K562 (cell line): ENCODE measurements at regions not wholly inside any gene's neighbourhood (a gene's known extent, or its start where the extent isn't known, plus 50 kb on each side); places are given as distances from the start of the nearest gene placed in this dataset.

ENCODE experiments used
- ATAC-seq: fragments of 200-7000 bp; cut with Tn5 transposase; 3 replicates; pipeline ENCODE4 v1.9.1; 2020; ENCODE audit warnings: moderate library complexity
- BruUV-seq: library from RNA; stranded (reverse); fragments of 400-500 nt; replicated peaks from 2 replicates; lab custom pipeline; 2021; lab: Mats Ljungman, UMichigan
- CTCF ChIA-PET: fragments of 300-600 bp; formaldehyde crosslinking; extraction: SDS; loops from one replicate; lab custom pipeline; 2021; ENCODE audit warnings: low intra/inter-chr PET ratio; lab: Yijun Ruan, JAX
- POLR2A ChIA-PET: fragments of 300-600, 350-650 bp; sonication (Branson Sonifier 250); formaldehyde crosslinking; extraction: SDS; loops from one replicate; lab custom pipeline; 2021; ENCODE audit warnings: antibody characterized with exemption, inconsistent platforms; lab: Yijun Ruan, JAX
- DNase-seq, 4 experiments: peaks; one replicate each; pipeline versions ENCODE4 v3.0.0 to v3.0.0-alpha.2; 2011 to 2018; ENCODE audit warnings: low spot score in 3 of 4, mixed read lengths in 3 of 4; ENCODE audit errors: extremely low read depth in 1 of 4
- FAIRE-seq: peaks from 2 replicates; lab custom pipeline; 2011; peaks lifted over from hg19 to GRCh38; lab: Jason Lieb, UNC
- H2AFZ ChIP-seq: 2 replicates; pipeline ENCODE4 v1.6.0; 2011; ENCODE audit warnings: low read depth, low read length, control low read depth, inconsistent platforms
- H3K27ac ChIP-seq: fragments of 200-600 bp; 3 replicates; pipeline ENCODE4 v1.8.0; 2011; ENCODE audit warnings: low read depth, mild to moderate bottlenecking, control low read depth, inconsistent platforms, low read length, moderate library complexity, mixed read lengths; ENCODE audit errors: extremely low read depth
- H3K27me3 ChIP-seq, 2 experiments: fragments of 300-600 bp in 1 of 2; 2 replicates in 1 of 2; 3 replicates in 1 of 2; pipeline versions ENCODE4 v1.6.0 to v1.8.0; 2011; ENCODE audit warnings: inconsistent platforms in 2 of 2, low read length in 2 of 2, mild to moderate bottlenecking in 1 of 2, mixed read lengths in 1 of 2, moderate library complexity in 1 of 2; ENCODE audit not compliant: control insufficient read depth in 2 of 2, insufficient read depth in 2 of 2
- H3K36me3 ChIP-seq: fragments of 300-600 bp; 3 replicates; pipeline ENCODE4 v1.8.0; 2011; ENCODE audit warnings: mild to moderate bottlenecking, low read length, inconsistent platforms; ENCODE audit not compliant: control insufficient read depth, insufficient read depth
- H3K4me1 ChIP-seq, 2 experiments: fragments of 200-600 bp in 1 of 2; replicated peaks in 1 of 2; 2 replicates in 1 of 2; 3 replicates in 1 of 2; pipeline versions ENCODE4 v1.5.1 to v1.8.0; 2011; ENCODE audit warnings: inconsistent platforms in 2 of 2, low read length in 2 of 2, mild to moderate bottlenecking in 1 of 2, mixed read lengths in 1 of 2, moderate library complexity in 1 of 2; ENCODE audit not compliant: control insufficient read depth in 2 of 2, insufficient read depth in 2 of 2
- H3K4me2 ChIP-seq: 2 replicates; pipeline ENCODE4 v1.6.1; 2011; ENCODE audit warnings: low read length, control low read depth, inconsistent platforms, mixed read lengths; ENCODE audit not compliant: insufficient read depth
- H3K4me3 ChIP-seq: fragments of 200-600 bp; sonication (generic), shearing (Covaris generic); 2 replicates; pipeline ENCODE4 v1.5.1; 2016; ENCODE audit warnings: control low read depth, inconsistent platforms
- H3K79me2 ChIP-seq: fragments of 200-600 bp; 3 replicates; pipeline ENCODE4 v1.8.0; 2011; ENCODE audit warnings: low read length, inconsistent platforms; ENCODE audit not compliant: control insufficient read depth, insufficient read depth
- H3K9ac ChIP-seq, 2 experiments: 2 replicates each; pipeline versions ENCODE4 v1.6.0 to v1.6.1; 2011; ENCODE audit warnings: low read depth in 2 of 2, low read length in 2 of 2, control low read depth in 1 of 2, inconsistent platforms in 1 of 2, mild to moderate bottlenecking in 1 of 2, mixed read lengths in 1 of 2; ENCODE audit not compliant: insufficient read depth in 1 of 2
- H3K9me1 ChIP-seq: one replicate; pipeline ENCODE4 v1.6.0; 2011; ENCODE audit warnings: inconsistent platforms, mild to moderate bottlenecking, low read length, moderate library complexity; ENCODE audit not compliant: control insufficient read depth, insufficient read depth
- H3K9me3 ChIP-seq: replicated peaks from 2 replicates; pipeline ENCODE4 v1.5.1; 2011; ENCODE audit warnings: low read depth, low read length, inconsistent platforms; ENCODE audit not compliant: control insufficient read depth, insufficient read depth
- H4K20me1 ChIP-seq: replicated peaks from 2 replicates; pipeline ENCODE4 v1.6.1; 2011; ENCODE audit warnings: low read length, inconsistent platforms, mixed read lengths; ENCODE audit not compliant: control insufficient read depth, insufficient read depth
- HDAC2 ChIP-seq: fragments of 450-650 bp; IDR thresholded peaks from 2 replicates; pipeline ENCODE4 v1.6.1; 2016; ENCODE audit warnings: mild to moderate bottlenecking
- LCOR ChIP-seq: sonication (generic); formaldehyde crosslinking; IDR thresholded peaks from 2 replicates; pipeline ENCODE4 v1.8.0; 2022; ENCODE audit warnings: mild to moderate bottlenecking, missing genetic modification reagents
- NFE2 ChIP-seq: IDR thresholded peaks from 2 replicates; pipeline ENCODE4 v1.6.1; 2014; ENCODE audit warnings: antibody characterized with exemption, low read depth
- SIRT6 ChIP-seq: IDR thresholded peaks from one replicate; pipeline ENCODE4 v1.6.1; 2012; ENCODE audit warnings: low read depth, mild to moderate bottlenecking, control low read depth, inconsistent platforms, low read length, moderate library complexity
- SMARCA5 ChIP-seq: fragments of 450-650 bp; IDR thresholded peaks from 2 replicates; pipeline ENCODE4 v1.6.1; 2016
- SRSF3 ChIP-seq: fragments of 200-400 bp; formaldehyde crosslinking; IDR thresholded peaks from 2 replicates; pipeline ENCODE4 v1.6.1; 2016; ENCODE audit warnings: mild to moderate bottlenecking, low read length, moderate library complexity; ENCODE audit not compliant: insufficient read depth
- TEAD2 ChIP-seq: fragments of 450-650 bp; IDR thresholded peaks from 2 replicates; pipeline ENCODE4 v1.6.1; 2016; ENCODE audit warnings: missing genetic modification characterization, control low read depth, missing compliant biosample characterization
- WGBS: fragments of 100-300 bp; shearing (Covaris generic); methylation state at CpG from one replicate; pipeline ENCODE4 v1.1.6; 2016; ENCODE audit warnings: low coverage, mixed read lengths; ENCODE audit not compliant: insufficient coverage; ENCODE audit errors: missing lambda C conversion rate; 5-methylcytosine and 5-hydroxymethylcytosine counted together
- in situ Hi-C: fragments of 300-500 bp; cut with MboI; formaldehyde crosslinking; loops from 4 replicates; pipeline ENCODE4 v1.15.0; 2018; ENCODE audit warnings: inconsistent platforms, mixed read lengths
- intact Hi-C: fragments of 100-400 bp; cut with micrococcal nuclease; formaldehyde crosslinking; loops from 2 replicates; pipeline ENCODE4 v1.14.2; 2022
- TF ChIP-seq, protein P1 (sequence below): fragments of 450-650 bp; IDR thresholded peaks from 2 replicates; pipeline ENCODE4 v1.6.1; 2016; ENCODE audit warnings: missing biosample characterization, missing genetic modification characterization

DNA sequence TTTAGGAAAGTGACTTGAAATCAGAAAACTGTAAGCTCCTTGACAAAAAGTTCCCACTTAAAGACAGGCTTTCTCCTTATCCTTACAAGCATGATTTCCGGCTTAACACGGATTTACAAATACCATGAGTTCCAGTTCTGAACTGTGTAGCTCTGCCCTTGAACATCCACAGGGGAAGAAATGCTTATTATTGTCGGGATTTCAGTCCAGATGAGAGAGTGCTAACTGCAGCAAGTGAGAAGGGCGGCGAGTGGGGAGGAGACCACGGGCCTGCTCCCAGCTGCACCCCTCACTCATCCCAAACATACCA, 73.1 kb downstream of the LRRC30 start (continued):
- TF ChIP-seq, protein P1, sequence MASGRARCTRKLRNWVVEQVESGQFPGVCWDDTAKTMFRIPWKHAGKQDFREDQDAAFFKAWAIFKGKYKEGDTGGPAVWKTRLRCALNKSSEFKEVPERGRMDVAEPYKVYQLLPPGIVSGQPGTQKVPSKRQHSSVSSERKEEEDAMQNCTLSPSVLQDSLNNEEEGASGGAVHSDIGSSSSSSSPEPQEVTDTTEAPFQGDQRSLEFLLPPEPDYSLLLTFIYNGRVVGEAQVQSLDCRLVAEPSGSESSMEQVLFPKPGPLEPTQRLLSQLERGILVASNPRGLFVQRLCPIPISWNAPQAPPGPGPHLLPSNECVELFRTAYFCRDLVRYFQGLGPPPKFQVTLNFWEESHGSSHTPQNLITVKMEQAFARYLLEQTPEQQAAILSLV (tag) = no peak
- TF ChIP-seq TEAD2 (tag) (no peak), SMARCA5 (no peak)

DNA sequence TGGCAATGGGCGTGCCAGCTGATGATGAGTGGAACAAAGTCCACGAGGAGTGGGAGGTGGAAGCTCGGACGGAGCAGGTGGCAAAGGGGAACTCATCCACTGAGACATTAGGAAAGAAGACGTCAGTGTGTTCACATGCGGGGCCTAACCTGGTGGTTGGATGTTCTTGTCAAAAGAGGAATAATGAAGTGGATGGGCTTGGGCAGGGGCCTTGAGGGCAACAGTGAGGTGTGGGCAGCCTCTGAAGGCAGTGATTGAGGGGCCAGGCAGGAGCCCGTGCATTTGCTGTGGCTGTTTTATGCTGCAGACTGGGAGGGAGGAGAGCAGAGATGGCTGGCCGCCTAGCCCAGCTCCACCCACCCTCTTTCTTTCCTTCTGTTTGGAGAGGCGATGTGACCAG, 74.5 kb downstream of the LRRC30 start:
- H4K20me1 ChIP-seq = no peaks in the 10 kb centered on the region
- H3K9me1 ChIP-seq = no peaks in the 10 kb centered on the region
- H3K4me1 ChIP-seq = no peaks in the 10 kb centered on the region
- no peak overlapping the region for H2AFZ ChIP-seq
- no TSS peak for BruUV-seq
- H3K9ac ChIP-seq = no peak overlapping the region
- H3K9me3 ChIP-seq = no peaks in the 10 kb centered on the region
- no peak for ATAC-seq
- H3K4me3 ChIP-seq = no peak overlapping the region
- no peak for FAIRE-seq
- no peak for DNase-seq
- H3K27me3 ChIP-seq = no peaks in the 10 kb centered on the region
- no peaks in the 10 kb centered on the region for H3K36me3 ChIP-seq
- ChIA-PET CTCF (no interaction called here), POLR2A (no interaction called here)
- 1% methylated on average over 9 of the region's 9 CpGs for WGBS
- H3K4me2 ChIP-seq = no peak overlapping the region
- no peak overlapping the region for H3K27ac ChIP-seq
- in situ Hi-C loops (no loop called here), intact Hi-C loops (no loop called here)
- no peak for TF ChIP-seq HDAC2
- TF ChIP-seq NFE2 = no peak
- TF ChIP-seq LCOR (CRISPR knock-in tag) = no peak
- TF ChIP-seq SRSF3 = no peak
- TF ChIP-seq SIRT6 = no peak
- H3K79me2 ChIP-seq = no peaks in the 10 kb centered on the region
